Activated CD4-positive, alpha-beta T cell treated with anti-CD3 and anti-CD28 coated beads, Interleukin-2, amount 50 U/mL, for 48 hours (primary cell): ENCODE measurements at regions not wholly inside any gene's neighbourhood (a gene's known extent, or its start where the extent isn't known, plus 50 kb on each side); places are given as distances from the start of the nearest gene placed in this dataset.

Experiments used
- DNase-seq, 2 experiments: peaks; one replicate each; pipeline ENCODE4 v3.0.0-alpha.2; 2020

- DNase-seq, result no peak
These were observed 52.4 kb upstream of the SERINC1 start for GRCh38 chr6:122524056-122524455.

- DNase-seq, result peak; percentile 37 to 45
These were observed 58.9 kb upstream of the SERINC1 start for GRCh38 chr6:122530440-122531046.

GRCh38 chr6:122548281-122548680, 61.9 kb upstream of the PKIB start:
- DNase-seq, result no peak

GRCh38 chr6:122548820-122549219, 61.4 kb upstream of the PKIB start:
- no peak for DNase-seq

GRCh38 chr6:122553697-122554096, 56.5 kb upstream of the PKIB start:
- no peak for DNase-seq

- DNase-seq, result no peak
These were observed 54.6 kb upstream of the PKIB start for GRCh38 chr6:122555561-122555960.

- no peak for DNase-seq
These were observed 52.1 kb upstream of the PKIB start for GRCh38 chr6:122558080-122558479.
